ENCODE measurements at regions not wholly inside any gene's neighbourhood (a gene's known extent, or its start where the extent isn't known, plus 50 kb on each side); places are given as distances from the start of the nearest gene placed in this dataset.

DNA sequence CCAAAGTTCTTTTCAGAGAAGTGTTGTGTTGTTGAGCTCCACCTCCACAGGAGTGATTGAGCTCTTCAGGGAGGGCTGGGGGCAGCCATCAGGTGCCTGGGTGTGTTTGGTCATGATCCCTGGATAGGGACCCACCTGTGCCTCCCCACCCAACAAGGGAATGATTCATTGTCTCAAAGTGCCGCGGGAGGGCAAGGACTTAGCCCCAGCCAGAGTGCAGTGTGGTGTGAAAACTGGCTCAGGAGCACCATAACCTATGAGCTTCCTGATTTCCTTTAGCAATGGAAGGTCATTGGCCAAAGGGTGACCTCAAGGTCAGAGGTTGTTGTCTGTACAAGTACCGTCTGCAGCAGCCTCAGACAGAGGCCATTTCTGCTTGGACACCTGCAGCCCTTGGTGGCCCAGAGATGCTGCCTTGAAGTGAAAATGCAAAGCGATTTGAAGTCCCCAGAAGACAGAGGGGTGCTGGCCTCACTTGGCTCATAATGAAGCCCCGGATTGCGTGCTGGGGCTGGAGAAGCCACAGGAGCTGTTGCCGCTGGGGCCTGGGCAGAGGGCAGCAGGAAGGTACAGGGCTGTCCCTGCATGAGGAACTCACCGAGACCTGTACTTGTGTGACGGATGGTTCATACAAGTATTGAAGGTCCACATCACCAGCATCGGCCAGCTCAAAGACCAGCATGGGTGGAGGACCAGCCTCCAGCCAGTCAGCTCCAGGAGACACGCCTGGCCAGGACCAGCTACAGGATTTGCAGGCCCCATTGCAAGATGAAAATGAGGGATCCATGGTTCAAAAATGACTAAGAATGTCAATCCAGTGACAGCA, 100.6 kb upstream of the DUSP22 start:
- ChIA-PET CTCF (interaction anchor here (4.0 kb wide), 1 partner anchor 217 kb away, joined by 35 read pairs; no protein-coding TSS in a partner anchor), RAD21 (ENCODE audit: low non-redundant PET in 1 of 2, low total read pairs in 2 of 2, uncharacterized antibody in 2 of 2, unreplicated experiment in 2 of 2) (no interaction called here), POLR2A (no interaction called here)
- H3K9me2 ChIP-seq (ENCODE audit: insufficient read depth): no peaks in the 10 kb centered on the region
- BruUV-seq (replicated peaks): no TSS peak
- no peak overlapping the region for H3K27ac ChIP-seq (ENCODE audit: low read depth, low read length)
- intact Hi-C loops (cut with micrococcal nuclease): no loop called here
- H3K36me3 ChIP-seq (ENCODE audit: control insufficient read depth in 1 of 2, insufficient read depth in 2 of 2, low read length in 2 of 2): no peaks in the 10 kb centered on the region
- no peaks in the 10 kb centered on the region for H4K20me1 ChIP-seq (ENCODE audit: insufficient read depth)
- H3K9ac ChIP-seq (ENCODE audit: low read length): no peak overlapping the region
- ATAC-seq (no peak), DNase-seq (ENCODE audit: low read depth, low spot score) (no peak)
- no peaks in the 10 kb centered on the region for H3K9me3 ChIP-seq (ENCODE audit: control insufficient read depth in 1 of 2, insufficient read depth in 1 of 2, low read depth in 1 of 2, low read length in 2 of 2)
- no peaks in the 10 kb centered on the region for H3K79me2 ChIP-seq (ENCODE audit: insufficient read depth, low read length)
- no peaks in the 10 kb centered on the region for H3K4me1 ChIP-seq (ENCODE audit: control insufficient read depth in 1 of 2, insufficient read depth in 2 of 2, low read length in 2 of 2)
- no peaks in the 10 kb centered on the region for H3K27me3 ChIP-seq (ENCODE audit: insufficient read depth, low read length)
- TF ChIP-seq ELF1 (IDR thresholded peaks at IDR 0.05; ENCODE audit: borderline replicate concordance, low read depth) (no peak), EGR1 (IDR thresholded peaks at IDR 0.05; ENCODE audit: low read depth) (no peak), ZNF274 (IDR thresholded peaks at IDR 0.05; ENCODE audit: low read depth, low read length) (no peak), EZH2 (IDR thresholded peaks at IDR 0.05) (no peak), SRF (IDR thresholded peaks at IDR 0.05; ENCODE audit: low read depth) (no peak), POLR2AphosphoS5 (IDR thresholded peaks at IDR 0.05; ENCODE audit: low read depth, low read length) (no peak), SP1 (IDR thresholded peaks at IDR 0.05; ENCODE audit: low read depth) (no peak), CBX3 (IDR thresholded peaks at IDR 0.05; ENCODE audit: low read depth) (no peak), JUND (IDR thresholded peaks at IDR 0.05) (no peak), YY1 (IDR thresholded peaks at IDR 0.05; ENCODE audit: extremely low read depth, insufficient replicate concordance, low read depth, low read length) (no peak), CEBPB (IDR thresholded peaks at IDR 0.05; ENCODE audit: low read depth) (no peak), FOSL1 (IDR thresholded peaks at IDR 0.05; ENCODE audit: low read depth) (no peak), ZFX (IDR thresholded peaks at IDR 0.05) (no peak), SIN3A (IDR thresholded peaks at IDR 0.05; ENCODE audit: low read depth) (no peak), EZH2phosphoT487 (IDR thresholded peaks at IDR 0.05; ENCODE audit: borderline replicate concordance) (no peak)
- TF ChIP-seq, protein P1, sequence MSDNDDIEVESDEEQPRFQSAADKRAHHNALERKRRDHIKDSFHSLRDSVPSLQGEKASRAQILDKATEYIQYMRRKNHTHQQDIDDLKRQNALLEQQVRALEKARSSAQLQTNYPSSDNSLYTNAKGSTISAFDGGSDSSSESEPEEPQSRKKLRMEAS (IDR thresholded peaks at IDR 0.05): no peak
- TF ChIP-seq, protein P2, sequence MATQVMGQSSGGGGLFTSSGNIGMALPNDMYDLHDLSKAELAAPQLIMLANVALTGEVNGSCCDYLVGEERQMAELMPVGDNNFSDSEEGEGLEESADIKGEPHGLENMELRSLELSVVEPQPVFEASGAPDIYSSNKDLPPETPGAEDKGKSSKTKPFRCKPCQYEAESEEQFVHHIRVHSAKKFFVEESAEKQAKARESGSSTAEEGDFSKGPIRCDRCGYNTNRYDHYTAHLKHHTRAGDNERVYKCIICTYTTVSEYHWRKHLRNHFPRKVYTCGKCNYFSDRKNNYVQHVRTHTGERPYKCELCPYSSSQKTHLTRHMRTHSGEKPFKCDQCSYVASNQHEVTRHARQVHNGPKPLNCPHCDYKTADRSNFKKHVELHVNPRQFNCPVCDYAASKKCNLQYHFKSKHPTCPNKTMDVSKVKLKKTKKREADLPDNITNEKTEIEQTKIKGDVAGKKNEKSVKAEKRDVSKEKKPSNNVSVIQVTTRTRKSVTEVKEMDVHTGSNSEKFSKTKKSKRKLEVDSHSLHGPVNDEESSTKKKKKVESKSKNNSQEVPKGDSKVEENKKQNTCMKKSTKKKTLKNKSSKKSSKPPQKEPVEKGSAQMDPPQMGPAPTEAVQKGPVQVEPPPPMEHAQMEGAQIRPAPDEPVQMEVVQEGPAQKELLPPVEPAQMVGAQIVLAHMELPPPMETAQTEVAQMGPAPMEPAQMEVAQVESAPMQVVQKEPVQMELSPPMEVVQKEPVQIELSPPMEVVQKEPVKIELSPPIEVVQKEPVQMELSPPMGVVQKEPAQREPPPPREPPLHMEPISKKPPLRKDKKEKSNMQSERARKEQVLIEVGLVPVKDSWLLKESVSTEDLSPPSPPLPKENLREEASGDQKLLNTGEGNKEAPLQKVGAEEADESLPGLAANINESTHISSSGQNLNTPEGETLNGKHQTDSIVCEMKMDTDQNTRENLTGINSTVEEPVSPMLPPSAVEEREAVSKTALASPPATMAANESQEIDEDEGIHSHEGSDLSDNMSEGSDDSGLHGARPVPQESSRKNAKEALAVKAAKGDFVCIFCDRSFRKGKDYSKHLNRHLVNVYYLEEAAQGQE (IDR thresholded peaks at IDR 0.05; ENCODE audit: low read depth): no peak
- TF ChIP-seq, protein P3, sequence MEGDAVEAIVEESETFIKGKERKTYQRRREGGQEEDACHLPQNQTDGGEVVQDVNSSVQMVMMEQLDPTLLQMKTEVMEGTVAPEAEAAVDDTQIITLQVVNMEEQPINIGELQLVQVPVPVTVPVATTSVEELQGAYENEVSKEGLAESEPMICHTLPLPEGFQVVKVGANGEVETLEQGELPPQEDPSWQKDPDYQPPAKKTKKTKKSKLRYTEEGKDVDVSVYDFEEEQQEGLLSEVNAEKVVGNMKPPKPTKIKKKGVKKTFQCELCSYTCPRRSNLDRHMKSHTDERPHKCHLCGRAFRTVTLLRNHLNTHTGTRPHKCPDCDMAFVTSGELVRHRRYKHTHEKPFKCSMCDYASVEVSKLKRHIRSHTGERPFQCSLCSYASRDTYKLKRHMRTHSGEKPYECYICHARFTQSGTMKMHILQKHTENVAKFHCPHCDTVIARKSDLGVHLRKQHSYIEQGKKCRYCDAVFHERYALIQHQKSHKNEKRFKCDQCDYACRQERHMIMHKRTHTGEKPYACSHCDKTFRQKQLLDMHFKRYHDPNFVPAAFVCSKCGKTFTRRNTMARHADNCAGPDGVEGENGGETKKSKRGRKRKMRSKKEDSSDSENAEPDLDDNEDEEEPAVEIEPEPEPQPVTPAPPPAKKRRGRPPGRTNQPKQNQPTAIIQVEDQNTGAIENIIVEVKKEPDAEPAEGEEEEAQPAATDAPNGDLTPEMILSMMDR (IDR thresholded peaks at IDR 0.05 in 2 of 3, conservative IDR thresholded peaks at IDR 0.05 in 1 of 3; ENCODE audit: borderline replicate concordance in 1 of 3, insufficient read depth in 1 of 3, low read depth in 2 of 3, low read length in 2 of 3): no peak
- TF ChIP-seq, protein P4, sequence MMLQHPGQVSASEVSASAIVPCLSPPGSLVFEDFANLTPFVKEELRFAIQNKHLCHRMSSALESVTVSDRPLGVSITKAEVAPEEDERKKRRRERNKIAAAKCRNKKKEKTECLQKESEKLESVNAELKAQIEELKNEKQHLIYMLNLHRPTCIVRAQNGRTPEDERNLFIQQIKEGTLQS (IDR thresholded peaks at IDR 0.05): no peak
- TF ChIP-seq, protein P5, sequence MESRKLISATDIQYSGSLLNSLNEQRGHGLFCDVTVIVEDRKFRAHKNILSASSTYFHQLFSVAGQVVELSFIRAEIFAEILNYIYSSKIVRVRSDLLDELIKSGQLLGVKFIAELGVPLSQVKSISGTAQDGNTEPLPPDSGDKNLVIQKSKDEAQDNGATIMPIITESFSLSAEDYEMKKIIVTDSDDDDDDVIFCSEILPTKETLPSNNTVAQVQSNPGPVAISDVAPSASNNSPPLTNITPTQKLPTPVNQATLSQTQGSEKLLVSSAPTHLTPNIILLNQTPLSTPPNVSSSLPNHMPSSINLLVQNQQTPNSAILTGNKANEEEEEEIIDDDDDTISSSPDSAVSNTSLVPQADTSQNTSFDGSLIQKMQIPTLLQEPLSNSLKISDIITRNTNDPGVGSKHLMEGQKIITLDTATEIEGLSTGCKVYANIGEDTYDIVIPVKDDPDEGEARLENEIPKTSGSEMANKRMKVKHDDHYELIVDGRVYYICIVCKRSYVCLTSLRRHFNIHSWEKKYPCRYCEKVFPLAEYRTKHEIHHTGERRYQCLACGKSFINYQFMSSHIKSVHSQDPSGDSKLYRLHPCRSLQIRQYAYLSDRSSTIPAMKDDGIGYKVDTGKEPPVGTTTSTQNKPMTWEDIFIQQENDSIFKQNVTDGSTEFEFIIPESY (IDR thresholded peaks at IDR 0.05; ENCODE audit: extremely low read depth, insufficient replicate concordance, low read length): no peak
- no peak overlapping the region for H3K4me2 ChIP-seq (ENCODE audit: low read length)
- no peak overlapping the region for H3K4me3 ChIP-seq (replicated peaks in 1 of 2; ENCODE audit: low read depth in 1 of 2, low read length in 2 of 2)
- H2AFZ ChIP-seq (ENCODE audit: low read depth, low read length, poor library complexity, severe bottlenecking): no peak overlapping the region

All from HCT116 (cell line).